ENCODE measurements at regions not wholly inside any gene's neighbourhood (a gene's known extent, or its start where the extent isn't known, plus 50 kb on each side); places are given as distances from the start of the nearest gene placed in this dataset.

- TF ChIP-seq EZH2phosphoT487 (IDR thresholded peaks at IDR 0.05; ENCODE audit: borderline replicate concordance) = no peak
- TF ChIP-seq CTCF (conservative IDR thresholded peaks at IDR 0.05; ENCODE audit: low read length) = no peak
- H3K27me3 ChIP-seq (ENCODE audit: insufficient read depth, low read length, poor library complexity, severe bottlenecking) = no peaks in the 10 kb centered on the region
- no peaks in the 10 kb centered on the region for H3K9me3 ChIP-seq (ENCODE audit: insufficient read depth, low read depth, low read length)
- no peak overlapping the region for H3K4me3 ChIP-seq (ENCODE audit: low read length, poor library complexity, severe bottlenecking)
- no peaks in the 10 kb centered on the region for H3K9me2 ChIP-seq (replicated peaks; ENCODE audit: low read depth, low read length)
- no peaks in the 10 kb centered on the region for H3F3A ChIP-seq (ENCODE audit: low read depth)
- H3K9ac ChIP-seq (ENCODE audit: low read depth, low read length, poor library complexity, severe bottlenecking) = no peak overlapping the region
- H4K20me1 ChIP-seq (ENCODE audit: insufficient read depth, low read length, poor library complexity, severe bottlenecking) = no peaks in the 10 kb centered on the region
- H3K4me2 ChIP-seq (ENCODE audit: low read depth, low read length, poor library complexity, severe bottlenecking) = no peak overlapping the region
- no peaks in the 10 kb centered on the region for H3K79me2 ChIP-seq (ENCODE audit: insufficient read depth, low read length)
- H2AFZ ChIP-seq (ENCODE audit: low read length) = no peak overlapping the region
- H3K4me1 ChIP-seq (ENCODE audit: insufficient read depth, low read length, poor library complexity, severe bottlenecking) = peaks cover 40% of the 10 kb centered on the region
- no peaks in the 10 kb centered on the region for H3K36me3 ChIP-seq (ENCODE audit: insufficient read depth, low read length)
Observed at GRCh38 chr15:69573815-69574475, 121.3 kb downstream of the RPLP1 start.

DNA sequence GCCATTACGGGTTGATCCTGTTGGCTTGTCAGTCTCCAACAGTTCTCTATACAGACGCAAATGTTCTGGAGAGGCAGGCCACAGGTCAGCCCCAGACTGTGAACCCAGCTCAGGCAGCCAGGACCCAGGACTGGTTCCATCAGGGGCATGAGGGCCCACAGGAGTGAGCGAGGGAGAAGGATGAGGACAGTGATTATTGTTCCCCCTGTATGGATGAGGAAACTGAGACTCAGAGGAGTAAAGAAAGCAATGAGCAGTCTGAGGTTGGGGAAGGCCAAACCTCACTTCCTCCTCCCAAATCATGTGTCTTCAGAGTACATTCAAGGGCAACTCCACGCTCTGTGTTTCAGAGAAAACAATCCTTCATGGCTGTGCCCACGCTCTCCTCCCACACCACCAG lies 121.9 kb downstream of the RPLP1 start:
- peaks cover 45% of the 10 kb centered on the region for H3K4me1 ChIP-seq (ENCODE audit: insufficient read depth, low read length, poor library complexity, severe bottlenecking)
- no peak for TF ChIP-seq CTCF (conservative IDR thresholded peaks at IDR 0.05; ENCODE audit: low read length)
- TF ChIP-seq EZH2phosphoT487 (IDR thresholded peaks at IDR 0.05; ENCODE audit: borderline replicate concordance) = no peak
- no peaks in the 10 kb centered on the region for H3F3A ChIP-seq (ENCODE audit: low read depth)
- H3K27me3 ChIP-seq (ENCODE audit: insufficient read depth, low read length, poor library complexity, severe bottlenecking) = no peaks in the 10 kb centered on the region
- no peak overlapping the region for H3K4me2 ChIP-seq (ENCODE audit: low read depth, low read length, poor library complexity, severe bottlenecking)
- H3K9me2 ChIP-seq (replicated peaks; ENCODE audit: low read depth, low read length) = no peaks in the 10 kb centered on the region
- no peak overlapping the region for H2AFZ ChIP-seq (ENCODE audit: low read length)
- H3K79me2 ChIP-seq (ENCODE audit: insufficient read depth, low read length) = no peaks in the 10 kb centered on the region
- no peaks in the 10 kb centered on the region for H3K9me3 ChIP-seq (ENCODE audit: insufficient read depth, low read depth, low read length)
- no peak overlapping the region for H3K9ac ChIP-seq (ENCODE audit: low read depth, low read length, poor library complexity, severe bottlenecking)
- H4K20me1 ChIP-seq (ENCODE audit: insufficient read depth, low read length, poor library complexity, severe bottlenecking) = no peaks in the 10 kb centered on the region
- H3K4me3 ChIP-seq (ENCODE audit: low read length, poor library complexity, severe bottlenecking) = no peak overlapping the region
- no peaks in the 10 kb centered on the region for H3K36me3 ChIP-seq (ENCODE audit: insufficient read depth, low read length)

GRCh38 chr15:69575387-69575786 lies 122.8 kb downstream of the RPLP1 start:
- Histone ChIP-seq H3K9me2 (replicated peaks; ENCODE audit: low read depth, low read length) (no peaks in the 10 kb centered on the region), H3K4me2 (ENCODE audit: low read depth, low read length, poor library complexity, severe bottlenecking) (peak overlapping the region; percentile 76), H3F3A (ENCODE audit: low read depth) (no peaks in the 10 kb centered on the region), H3K27me3 (ENCODE audit: insufficient read depth, low read length, poor library complexity, severe bottlenecking) (no peaks in the 10 kb centered on the region), H3K4me1 (ENCODE audit: insufficient read depth, low read length, poor library complexity, severe bottlenecking) (peaks cover 46% of the 10 kb centered on the region), H3K79me2 (ENCODE audit: insufficient read depth, low read length) (no peaks in the 10 kb centered on the region), H3K36me3 (ENCODE audit: insufficient read depth, low read length) (no peaks in the 10 kb centered on the region), H4K20me1 (ENCODE audit: insufficient read depth, low read length, poor library complexity, severe bottlenecking) (no peaks in the 10 kb centered on the region), H3K9me3 (ENCODE audit: insufficient read depth, low read depth, low read length) (no peaks in the 10 kb centered on the region), H3K9ac (ENCODE audit: low read depth, low read length, poor library complexity, severe bottlenecking) (peak overlapping the region; percentile 21), H3K4me3 (ENCODE audit: low read length, poor library complexity, severe bottlenecking) (no peak overlapping the region), H2AFZ (ENCODE audit: low read length) (no peak overlapping the region)
- TF ChIP-seq EZH2phosphoT487 (IDR thresholded peaks at IDR 0.05; ENCODE audit: borderline replicate concordance) = no peak
- no peak for TF ChIP-seq CTCF (conservative IDR thresholded peaks at IDR 0.05; ENCODE audit: low read length)

Measured in Loucy (cell line).